ENCODE measurements at regions not wholly inside any gene's neighbourhood (a gene's known extent, or its start where the extent isn't known, plus 50 kb on each side); places are given as distances from the start of the nearest gene placed in this dataset.

DNA sequence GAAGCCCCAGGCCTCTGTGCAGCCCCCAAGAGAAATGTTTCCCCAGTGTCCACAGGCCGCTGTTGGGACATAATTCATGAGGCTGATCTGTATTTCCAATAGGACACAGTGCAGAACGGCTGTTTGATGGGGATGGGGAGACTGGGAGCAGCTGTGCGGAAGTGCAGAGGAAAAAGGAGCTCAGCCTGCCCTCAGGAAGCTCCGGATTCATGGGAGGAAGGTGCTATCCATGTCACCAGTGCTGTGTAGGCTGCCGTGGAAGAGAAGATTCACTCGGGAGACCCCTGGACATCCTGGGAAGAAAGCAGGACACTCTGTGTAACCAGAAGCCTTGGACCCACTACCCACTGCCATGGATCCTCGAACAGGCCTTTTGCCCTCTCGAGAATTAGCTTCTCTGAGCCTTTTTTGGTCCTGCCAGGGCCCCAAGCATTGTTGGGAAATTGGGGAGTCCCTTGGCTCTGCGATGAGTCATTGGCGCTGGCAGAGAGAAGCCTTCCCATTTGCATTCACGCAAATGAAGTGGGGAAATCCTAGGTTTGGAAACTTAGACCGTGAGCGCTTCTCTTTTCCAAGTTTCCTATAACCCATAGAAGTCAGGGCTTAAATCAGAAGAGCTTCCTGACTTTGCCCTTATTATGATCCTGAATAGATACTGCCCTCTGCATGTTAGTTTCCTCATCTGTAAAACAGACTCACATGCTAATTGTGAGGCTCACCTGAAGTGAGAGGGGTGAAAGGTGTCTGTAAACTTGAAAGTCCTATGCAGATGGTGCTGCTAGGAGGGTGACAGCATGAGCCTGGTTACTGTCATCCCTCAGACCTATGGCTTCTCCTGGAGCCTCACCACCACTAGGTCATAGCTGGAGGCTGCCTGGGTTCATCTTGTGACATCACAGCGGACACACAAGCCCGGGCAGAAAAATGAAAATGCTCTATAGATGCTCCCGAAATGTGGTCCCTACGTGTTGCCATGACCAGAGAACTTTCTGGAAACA, 229.2 kb upstream of the B3GAT1 start:
- TF ChIP-seq CTCF (conservative IDR thresholded peaks at IDR 0.05 in 1 of 2, IDR thresholded peaks at IDR 0.05 in 1 of 2; ENCODE audit: low read depth in 1 of 2, low read length in 2 of 2) (no peak), EZH2 (IDR thresholded peaks at IDR 0.05; ENCODE audit: low read length, missing control alignments) (no peak)
- H3K9me3 ChIP-seq (ENCODE audit: control insufficient read depth, insufficient read depth, low read depth, low read length), result no peaks in the 10 kb centered on the region
- H3K36me3 ChIP-seq (ENCODE audit: control insufficient read depth, insufficient read depth, low read length), result no peaks in the 10 kb centered on the region
- H3K27ac ChIP-seq (ENCODE audit: insufficient read depth, low read length), result no peak overlapping the region
- H3K4me1 ChIP-seq (ENCODE audit: control insufficient read depth, extremely low read depth, insufficient read depth, low read length), result no peaks in the 10 kb centered on the region
- H2AFZ ChIP-seq (ENCODE audit: low read length), result no peak overlapping the region
- no peak overlapping the region for H3K4me3 ChIP-seq (replicated peaks in 1 of 4; ENCODE audit: control extremely low read depth in 1 of 4, insufficient read depth in 1 of 4, low read depth in 3 of 4, low read length in 4 of 4)
- no peak for DNase-seq (ENCODE audit: low read depth in 2 of 2)
- H3K4me2 ChIP-seq (ENCODE audit: extremely low read depth, insufficient read depth, low read length), result no peak overlapping the region
- H3K27me3 ChIP-seq (ENCODE audit: control insufficient read depth, insufficient read depth, low read length), result no peaks in the 10 kb centered on the region
- no peaks in the 10 kb centered on the region for H4K20me1 ChIP-seq (ENCODE audit: control insufficient read depth, extremely low read depth, insufficient read depth, low read length)
- no peak overlapping the region for H3K9ac ChIP-seq (ENCODE audit: insufficient read depth, low read length)
- no peaks in the 10 kb centered on the region for H3K79me2 ChIP-seq (ENCODE audit: control insufficient read depth, insufficient read depth, low read length)

DNA sequence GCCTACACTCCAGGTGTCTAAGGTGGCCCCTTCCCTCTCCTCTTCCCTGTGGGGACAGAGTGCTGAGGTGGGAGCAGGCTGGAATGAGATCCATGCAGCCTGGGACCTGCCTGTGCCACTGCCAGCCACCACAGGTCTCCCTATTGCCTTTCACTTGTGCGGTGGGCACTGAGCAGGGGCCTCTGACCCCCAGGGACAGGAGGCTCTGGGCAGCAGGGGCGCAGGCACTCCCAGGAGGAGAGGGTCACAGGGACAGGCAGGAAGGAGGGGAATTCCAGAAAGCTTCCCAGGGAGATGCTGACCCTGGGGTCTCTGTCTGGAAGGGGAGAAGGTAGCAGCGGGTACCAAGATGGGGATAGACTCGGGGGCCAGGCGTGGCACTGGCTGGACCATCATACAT, 228.5 kb upstream of the B3GAT1 start:
- H3K27me3 ChIP-seq (ENCODE audit: control insufficient read depth, insufficient read depth, low read length), result no peaks in the 10 kb centered on the region
- no peaks in the 10 kb centered on the region for H4K20me1 ChIP-seq (ENCODE audit: control insufficient read depth, extremely low read depth, insufficient read depth, low read length)
- H3K79me2 ChIP-seq (ENCODE audit: control insufficient read depth, insufficient read depth, low read length), result no peaks in the 10 kb centered on the region
- H2AFZ ChIP-seq (ENCODE audit: low read length), result no peak overlapping the region
- no peak overlapping the region for H3K9ac ChIP-seq (ENCODE audit: insufficient read depth, low read length)
- no peak for DNase-seq (ENCODE audit: low read depth in 2 of 2)
- no peak overlapping the region for H3K4me2 ChIP-seq (ENCODE audit: extremely low read depth, insufficient read depth, low read length)
- no peaks in the 10 kb centered on the region for H3K9me3 ChIP-seq (ENCODE audit: control insufficient read depth, insufficient read depth, low read depth, low read length)
- no peaks in the 10 kb centered on the region for H3K4me1 ChIP-seq (ENCODE audit: control insufficient read depth, extremely low read depth, insufficient read depth, low read length)
- no peak overlapping the region for H3K4me3 ChIP-seq (replicated peaks in 1 of 4; ENCODE audit: control extremely low read depth in 1 of 4, insufficient read depth in 1 of 4, low read depth in 3 of 4, low read length in 4 of 4)
- TF ChIP-seq EZH2 (IDR thresholded peaks at IDR 0.05; ENCODE audit: low read length, missing control alignments), result no peak
- TF ChIP-seq CTCF (conservative IDR thresholded peaks at IDR 0.05 in 1 of 2, IDR thresholded peaks at IDR 0.05 in 1 of 2; ENCODE audit: low read depth in 1 of 2, low read length in 2 of 2), result no peak
- no peaks in the 10 kb centered on the region for H3K36me3 ChIP-seq (ENCODE audit: control insufficient read depth, insufficient read depth, low read length)
- H3K27ac ChIP-seq (ENCODE audit: insufficient read depth, low read length), result no peak overlapping the region

DNA sequence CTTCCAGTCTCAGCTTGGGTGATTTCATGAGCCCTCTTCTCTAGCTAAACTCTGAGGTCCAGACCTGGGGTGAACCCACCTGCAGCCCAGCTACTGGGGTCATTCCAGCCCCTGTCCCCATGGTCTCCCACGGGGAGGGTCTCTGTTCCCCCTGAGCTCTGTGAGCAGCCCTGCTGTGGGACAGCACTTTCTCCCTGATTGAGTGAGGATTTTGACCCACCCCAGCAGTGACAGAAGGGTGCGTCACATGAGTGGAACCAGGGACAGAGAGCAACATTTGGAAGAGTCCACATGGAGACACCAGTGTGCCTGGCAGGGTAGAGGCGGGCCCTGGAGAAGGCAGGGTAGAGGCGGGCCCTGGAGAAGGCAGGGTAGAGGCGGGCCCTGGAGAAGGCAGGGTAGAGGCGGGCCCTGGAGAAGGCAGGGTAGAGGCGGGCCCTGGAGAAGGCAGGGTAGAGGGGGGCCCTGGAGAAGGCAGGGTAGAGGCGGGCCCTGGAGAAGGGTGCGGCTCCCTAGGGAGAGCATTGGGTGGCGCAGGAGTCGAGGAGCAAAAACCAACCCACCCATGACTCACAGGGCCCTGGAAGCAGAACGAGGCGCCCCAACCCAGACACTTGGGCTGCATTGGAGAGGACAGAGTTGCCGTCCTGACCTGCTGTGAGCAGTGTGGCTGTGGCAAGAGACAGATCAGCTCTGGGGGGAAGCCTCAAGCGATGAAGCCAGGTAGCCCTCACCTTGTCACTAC, 227.7 kb upstream of the B3GAT1 start:
- no peaks in the 10 kb centered on the region for H3K79me2 ChIP-seq (ENCODE audit: control insufficient read depth, insufficient read depth, low read length)
- no peaks in the 10 kb centered on the region for H3K4me1 ChIP-seq (ENCODE audit: control insufficient read depth, extremely low read depth, insufficient read depth, low read length)
- no peak overlapping the region for H3K4me2 ChIP-seq (ENCODE audit: extremely low read depth, insufficient read depth, low read length)
- H3K9ac ChIP-seq (ENCODE audit: insufficient read depth, low read length), result no peak overlapping the region
- H4K20me1 ChIP-seq (ENCODE audit: control insufficient read depth, extremely low read depth, insufficient read depth, low read length), result no peaks in the 10 kb centered on the region
- H3K4me3 ChIP-seq (replicated peaks in 1 of 4; ENCODE audit: control extremely low read depth in 1 of 4, insufficient read depth in 1 of 4, low read depth in 3 of 4, low read length in 4 of 4), result no peak overlapping the region
- DNase-seq (ENCODE audit: low read depth in 2 of 2), result no peak
- H3K27me3 ChIP-seq (ENCODE audit: control insufficient read depth, insufficient read depth, low read length), result no peaks in the 10 kb centered on the region
- H2AFZ ChIP-seq (ENCODE audit: low read length), result no peak overlapping the region
- H3K36me3 ChIP-seq (ENCODE audit: control insufficient read depth, insufficient read depth, low read length), result no peaks in the 10 kb centered on the region
- no peak for TF ChIP-seq CTCF (conservative IDR thresholded peaks at IDR 0.05 in 1 of 2, IDR thresholded peaks at IDR 0.05 in 1 of 2; ENCODE audit: low read depth in 1 of 2, low read length in 2 of 2)
- TF ChIP-seq EZH2 (IDR thresholded peaks at IDR 0.05; ENCODE audit: low read length, missing control alignments), result no peak
- H3K27ac ChIP-seq (ENCODE audit: insufficient read depth, low read length), result no peak overlapping the region
- H3K9me3 ChIP-seq (ENCODE audit: control insufficient read depth, insufficient read depth, low read depth, low read length), result no peaks in the 10 kb centered on the region
